NCI-H774 (cell line): ENCODE measurements at regions not wholly inside any gene's neighbourhood (a gene's known extent, or its start where the extent isn't known, plus 50 kb on each side); places are given as distances from the start of the nearest gene placed in this dataset.

Experiments used
- DNase-seq: peaks from one replicate; lab custom pipeline; 2025; lab: John Stamatoyannopoulos, UW

- peak; percentile 51 for DNase-seq
Measured at GRCh38 chr11:92540096-92540495, 315.5 kb downstream of the FAT3 start.

- DNase-seq, result no peak
Measured at GRCh38 chr11:92545906-92546471, 321.4 kb downstream of the FAT3 start.

DNA sequence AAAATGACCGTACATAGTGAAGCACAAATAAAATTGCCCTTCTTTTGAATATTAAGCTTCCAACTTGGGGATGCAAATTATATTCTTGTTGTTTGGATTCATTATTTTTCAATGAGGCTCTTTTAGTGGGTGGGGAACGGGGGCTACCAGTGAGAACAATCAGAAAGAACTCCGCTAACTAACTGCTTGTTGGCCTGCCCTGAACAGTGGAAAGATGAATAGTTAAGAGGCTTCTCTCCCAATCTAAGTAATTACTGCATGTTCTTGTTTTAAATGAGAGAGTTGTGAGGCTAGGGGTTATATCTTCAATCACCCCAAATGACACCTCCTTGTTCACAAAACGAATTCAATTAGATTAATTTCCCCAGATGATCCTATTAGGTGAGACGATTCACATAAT is 322.0 kb downstream of the FAT3 start:
- DNase-seq, result no peak

- DNase-seq, result peak; percentile 58
Measured at GRCh38 chr11:92550411-92550810, 325.8 kb downstream of the FAT3 start.

GRCh38 chr11:92550871-92551270 is 326.3 kb downstream of the FAT3 start:
- no peak for DNase-seq

DNA sequence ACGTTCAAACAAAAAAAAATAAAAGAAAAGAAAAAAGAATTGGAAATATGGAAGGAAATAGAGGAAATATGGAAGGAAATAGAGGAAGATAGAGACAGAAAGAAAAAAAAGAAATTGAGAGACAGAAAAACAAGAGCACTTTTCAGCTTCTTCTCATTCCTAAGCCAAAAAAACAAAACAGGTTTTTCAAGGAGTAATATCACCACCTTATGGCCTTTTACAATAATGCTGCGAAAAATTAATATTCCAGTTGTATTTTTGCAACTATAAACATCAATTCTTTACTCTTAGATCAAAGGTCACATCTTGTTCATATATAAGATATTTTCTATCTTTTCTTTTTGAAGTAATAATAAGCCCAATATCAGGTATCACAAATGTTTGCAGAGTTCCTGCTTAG is 328.3 kb downstream of the FAT3 start:
- DNase-seq, result no peak

DNA sequence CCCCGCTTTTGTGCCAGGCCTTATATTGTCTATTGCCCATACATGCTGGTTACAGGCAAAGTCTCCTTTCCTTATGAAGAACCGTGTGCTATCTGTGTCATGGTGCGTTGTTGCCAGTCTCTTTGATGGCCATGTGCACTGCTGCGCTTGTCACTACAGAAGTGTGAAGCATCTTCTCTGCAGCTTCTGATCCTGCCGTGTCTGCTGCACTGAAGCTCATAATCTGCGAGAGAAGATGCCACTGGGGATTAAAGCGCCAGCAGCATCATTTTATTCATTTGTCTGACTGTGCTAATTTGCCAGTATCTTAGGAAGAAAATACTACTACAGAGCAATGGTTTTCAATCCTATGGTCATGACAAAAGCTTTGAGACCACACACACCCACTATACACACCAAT is 330.1 kb downstream of the FAT3 start:
- DNase-seq, result no peak

DNA sequence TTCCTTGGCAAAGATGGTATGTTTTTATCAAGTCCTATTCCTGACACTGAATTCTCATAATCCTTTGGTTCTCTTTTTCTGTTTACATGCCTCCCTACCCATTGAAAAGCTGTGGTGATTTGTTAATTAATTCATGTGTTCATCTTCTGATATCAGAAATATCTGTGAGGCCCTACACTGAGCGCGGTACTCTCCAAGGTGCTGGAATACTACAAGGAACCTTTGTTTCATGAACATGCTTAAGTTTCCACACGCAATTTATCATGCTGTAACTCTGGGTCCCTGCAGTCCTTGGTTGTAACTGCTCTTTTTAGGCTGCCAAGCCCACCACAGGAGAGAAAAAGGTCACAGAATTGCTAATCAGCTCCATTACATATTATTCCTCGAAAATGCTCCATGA is 331.8 kb downstream of the FAT3 start:
- DNase-seq, result no peak

GRCh38 chr11:92557879-92558278 is 333.3 kb downstream of the FAT3 start:
- no peak for DNase-seq

GRCh38 chr11:92558323-92558722 is 333.7 kb downstream of the FAT3 start:
- peak; percentile 57 for DNase-seq

DNA sequence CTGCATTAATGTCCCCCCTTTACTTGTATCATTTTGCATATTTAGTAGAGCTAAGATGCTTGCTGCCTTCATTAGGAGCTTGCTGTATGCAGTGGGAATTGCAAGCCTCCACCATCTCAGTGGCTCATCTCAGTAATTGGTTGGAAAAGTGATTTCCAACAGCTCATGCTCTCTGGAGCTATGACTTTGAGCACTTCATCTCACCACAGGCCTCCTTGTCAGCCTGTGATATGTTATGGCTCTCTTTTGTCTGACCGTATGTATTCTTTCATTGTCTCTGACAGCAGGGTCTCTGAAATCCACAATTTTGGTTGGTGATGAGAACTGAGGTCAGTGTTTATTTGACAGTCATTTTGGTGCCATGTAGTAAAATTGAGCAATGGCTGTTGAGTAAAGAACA is 345.1 kb downstream of the FAT3 start:
- no peak for DNase-seq

DNA sequence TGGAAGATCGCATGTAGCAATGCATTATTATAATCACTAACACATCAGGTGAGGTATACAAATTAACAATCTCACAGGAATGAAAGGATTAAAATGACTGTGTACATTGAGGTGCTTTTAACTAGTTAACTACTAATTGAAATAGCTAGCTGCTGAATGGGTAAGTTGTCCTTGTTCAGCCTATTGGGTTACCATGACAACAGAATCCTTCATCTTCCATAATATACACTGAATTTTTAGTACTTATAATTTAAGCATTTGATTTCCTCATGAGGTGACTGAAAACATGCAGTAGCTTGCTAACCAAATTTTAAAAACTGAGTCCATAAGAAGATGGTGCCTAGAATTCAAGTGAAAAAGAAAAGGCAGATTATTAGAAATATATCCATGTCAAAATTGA is 347.9 kb downstream of the FAT3 start:
- no peak for DNase-seq

- DNase-seq, result no peak
Measured at GRCh38 chr11:92576315-92576714, 351.7 kb downstream of the FAT3 start.

DNA sequence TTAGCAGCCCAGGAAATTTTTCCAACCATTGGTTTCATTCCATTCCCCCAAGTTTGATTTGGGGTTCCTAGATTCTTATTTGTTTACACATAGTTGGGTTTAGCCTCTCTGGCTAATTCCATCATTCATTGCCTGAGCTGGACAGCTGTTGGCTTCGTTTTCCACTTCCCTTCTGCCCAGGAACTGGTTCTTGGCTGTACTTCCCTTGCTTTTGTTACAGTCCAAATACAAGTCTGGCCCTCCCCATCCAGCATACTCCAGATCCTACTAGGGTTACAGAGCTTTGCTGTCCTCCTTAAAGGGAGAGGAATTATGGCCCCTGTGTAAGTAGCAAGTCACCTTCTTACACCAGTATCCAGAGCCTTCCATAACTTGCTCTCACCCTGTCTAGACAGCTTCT is 356.3 kb downstream of the FAT3 start:
- no peak for DNase-seq

DNA sequence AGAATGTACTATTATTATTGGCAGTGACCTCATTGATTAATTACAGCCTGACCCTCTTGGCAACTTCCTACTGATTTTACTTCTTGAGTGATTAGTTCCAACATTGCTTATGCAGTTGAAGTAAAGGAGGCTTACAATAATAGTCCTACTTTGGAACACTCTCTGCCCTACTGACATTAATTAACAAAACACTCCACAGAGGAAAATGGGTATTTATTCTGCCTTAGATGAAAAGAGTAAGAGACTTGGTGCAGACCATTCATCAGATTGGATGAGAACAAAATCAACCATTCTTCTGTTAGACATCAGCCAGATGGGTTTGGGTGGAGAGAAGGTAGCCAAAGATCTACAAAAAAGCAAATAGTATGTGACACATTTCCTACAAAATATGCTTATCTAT is 363.8 kb downstream of the FAT3 start:
- DNase-seq, result no peak

- no peak for DNase-seq
Measured at GRCh38 chr11:92589512-92589911, 364.9 kb downstream of the FAT3 start.

DNA sequence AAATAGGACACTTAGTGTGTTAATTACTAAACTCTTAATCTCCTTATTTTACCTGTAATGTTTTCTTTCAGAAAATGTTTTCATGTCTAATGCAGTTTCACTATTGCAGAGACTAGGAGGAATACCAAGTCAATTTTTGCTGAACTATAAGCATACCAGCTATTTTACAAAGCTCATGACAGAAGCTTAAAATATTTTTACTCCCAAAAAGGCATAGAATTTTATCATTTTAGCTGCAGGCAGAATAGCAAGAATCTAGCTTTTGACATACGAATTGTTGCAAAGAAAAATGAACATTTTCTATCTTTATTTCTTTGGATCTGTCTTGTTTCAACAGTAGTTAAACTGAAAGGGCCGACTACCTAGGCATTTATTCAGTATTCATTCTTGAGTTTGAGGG is 366.9 kb downstream of the FAT3 start:
- DNase-seq, result no peak

- DNase-seq, result no peak
Measured at GRCh38 chr11:92594251-92594650, 369.6 kb downstream of the FAT3 start.

GRCh38 chr11:92595052-92595451 is 370.4 kb downstream of the FAT3 start:
- no peak for DNase-seq

DNA sequence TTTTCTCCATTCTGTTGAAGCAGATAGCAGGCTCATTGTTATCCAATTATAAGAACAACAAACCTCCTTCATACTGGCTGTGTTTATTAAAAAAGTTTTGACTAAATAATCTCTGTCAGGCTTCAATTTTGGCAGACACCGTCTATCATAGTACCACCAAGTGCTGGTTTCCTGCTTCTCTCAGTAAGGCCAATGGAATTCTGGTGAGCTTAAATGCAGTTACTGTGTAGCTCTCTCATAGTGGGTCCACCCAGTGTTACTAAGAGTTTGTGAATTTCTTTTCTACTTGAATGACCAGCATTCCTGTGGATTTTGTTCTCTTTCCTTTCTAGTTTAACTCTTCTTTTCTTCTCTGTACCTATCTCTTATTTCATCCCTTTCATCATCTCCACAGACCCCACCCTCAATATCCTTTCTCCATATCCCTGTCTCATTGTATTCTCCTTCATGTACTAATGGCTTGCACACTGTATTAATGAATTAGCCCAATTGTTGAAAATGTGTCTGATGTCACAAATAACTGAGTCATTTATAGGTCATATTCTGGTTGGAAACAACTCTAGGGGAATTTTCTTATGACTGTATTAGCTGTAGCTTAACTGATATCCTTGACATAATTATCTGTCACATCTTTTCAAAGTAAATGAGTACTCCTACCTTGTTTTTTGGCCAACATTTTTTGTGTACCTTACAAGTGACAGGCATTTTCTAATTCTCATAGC is 372.1 kb downstream of the FAT3 start:
- DNase-seq, result no peak

DNA sequence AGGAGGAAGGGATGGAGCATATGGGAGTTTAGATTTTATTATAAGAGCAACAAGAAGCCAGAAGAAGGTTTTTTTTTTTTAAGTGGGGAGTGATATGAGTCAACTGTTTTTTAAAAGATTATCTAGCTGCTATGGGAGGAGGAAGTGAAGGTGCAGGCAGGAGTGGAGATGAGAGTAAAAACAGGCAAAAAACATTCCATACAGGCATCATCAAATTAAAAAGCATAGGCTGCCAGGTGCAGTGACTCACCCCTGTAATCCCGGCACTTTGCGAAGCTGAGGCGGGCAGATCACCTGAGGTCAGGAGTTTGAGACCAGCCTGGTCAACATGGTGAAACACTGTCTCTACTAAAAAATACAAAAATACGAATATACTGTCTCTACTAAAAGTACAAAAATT is 368.4 kb upstream of the MTNR1B start:
- no peak for DNase-seq

- no peak for DNase-seq
Measured at GRCh38 chr11:92605667-92606066, 363.8 kb upstream of the MTNR1B start.

DNA sequence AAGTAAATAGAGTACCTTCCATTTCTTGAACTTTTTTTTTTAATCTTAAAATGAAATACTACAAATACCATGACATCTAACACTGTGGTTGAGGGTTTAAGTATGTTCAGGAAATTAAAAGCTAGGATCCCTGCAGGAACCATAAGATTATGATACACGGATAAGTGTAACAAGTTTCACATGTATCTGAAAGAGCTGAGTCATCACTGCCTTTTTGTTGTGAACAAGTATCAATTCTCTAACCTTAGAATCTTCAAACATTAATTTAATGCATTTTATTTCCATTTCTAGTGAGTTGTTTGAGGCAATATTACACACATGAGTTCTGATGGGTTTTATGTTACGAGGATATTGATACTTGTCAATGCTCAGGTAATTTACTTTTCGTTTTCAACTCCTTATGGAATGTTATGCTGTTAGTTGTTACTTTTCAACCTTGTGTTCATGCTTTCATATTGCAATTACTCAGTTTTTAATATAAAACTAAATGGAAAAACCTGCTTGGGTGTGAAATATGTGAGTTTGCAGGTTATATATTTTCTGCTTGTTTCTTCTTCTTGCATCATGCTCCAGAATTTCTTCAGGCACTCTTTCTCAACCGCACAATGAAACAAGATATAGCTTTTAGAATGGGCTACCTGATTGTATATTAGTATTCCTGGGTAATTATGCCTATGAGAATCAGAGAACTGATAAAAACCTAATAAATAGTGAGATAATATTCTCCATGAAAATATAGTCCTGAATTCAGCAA is 361.3 kb upstream of the MTNR1B start:
- DNase-seq, result no peak
